CD14-positive monocyte (primary cell): ENCODE measurements at regions not wholly inside any gene's neighbourhood (a gene's known extent, or its start where the extent isn't known, plus 50 kb on each side); places are given as distances from the start of the nearest gene placed in this dataset.

Experiments
- DNase-seq, 3 donors: peaks; one replicate each; pipeline ENCODE4 v3.0.0-alpha.2; 2011 to 2022
- H2AFZ ChIP-seq: 2 replicates; pipeline ENCODE4 v1.6.0; 2012; ENCODE audit warnings: mild to moderate bottlenecking, low read depth, low read length, inconsistent platforms; ENCODE audit not compliant: insufficient read depth, poor library complexity, severe bottlenecking
- H3K27ac ChIP-seq, 2 donors: 1 replicate in 1 of 2; 2 replicates in 1 of 2; pipeline ENCODE4 v1.5.1; 2012 to 2013; ENCODE audit warnings: low read length in 2 of 2, control low read depth in 1 of 2, inconsistent platforms in 1 of 2, low read depth in 1 of 2, mild to moderate bottlenecking in 1 of 2
- H3K27me3 ChIP-seq, 2 donors: one replicate each; pipeline versions ENCODE4 v1.6.0 to v1.6.1; 2011 to 2013; ENCODE audit warnings: low read length in 2 of 2; ENCODE audit not compliant: control insufficient read depth in 2 of 2, insufficient read depth in 2 of 2
- H3K36me3 ChIP-seq, 2 donors: replicated peaks in 1 of 2; 1 replicate in 1 of 2; 2 replicates in 1 of 2; pipeline versions ENCODE4 v1.5.1 to v1.6.1; 2012 to 2013; ENCODE audit warnings: low read length in 2 of 2, control low read depth in 1 of 2, inconsistent platforms in 1 of 2, mild to moderate bottlenecking in 1 of 2; ENCODE audit not compliant: insufficient read depth in 2 of 2, control insufficient read depth in 1 of 2
- H3K4me1 ChIP-seq, 2 donors: 1 replicate in 1 of 2; 2 replicates in 1 of 2; pipeline versions ENCODE4 v1.5.1 to v1.6.1; 2012 to 2013; ENCODE audit warnings: low read length in 2 of 2, control low read depth in 1 of 2, inconsistent platforms in 1 of 2, mild to moderate bottlenecking in 1 of 2, moderate library complexity in 1 of 2; ENCODE audit not compliant: insufficient read depth in 2 of 2, control insufficient read depth in 1 of 2
- H3K4me2 ChIP-seq: replicated peaks from 2 replicates; pipeline ENCODE3; 2012; ENCODE audit warnings: low read length, moderate library complexity, mild to moderate bottlenecking; ENCODE audit not compliant: poor library complexity, severe bottlenecking; ENCODE audit errors: extremely low read depth
- H3K4me3 ChIP-seq, 3 experiments: fragments of 200-600 bp in 1 of 3; sonication (generic) in 1 of 3; replicated peaks in 1 of 3; 1 replicate in 2 of 3; 2 replicates in 1 of 3; pipeline ENCODE4 v1.5.1; 2011 to 2013; ENCODE audit warnings: low read length in 3 of 3, mild to moderate bottlenecking in 3 of 3, control low read depth in 2 of 3, low read depth in 2 of 3, inconsistent platforms in 1 of 3, moderate library complexity in 1 of 3
- H3K79me2 ChIP-seq: 2 replicates; pipeline ENCODE4 v1.6.0; 2012; ENCODE audit warnings: mild to moderate bottlenecking, control low read depth, inconsistent platforms, low read length, moderate library complexity; ENCODE audit not compliant: insufficient read depth
- H3K9ac ChIP-seq: 2 replicates; pipeline ENCODE4 v1.6.0; 2017; ENCODE audit warnings: low read length, mild to moderate bottlenecking; ENCODE audit not compliant: insufficient read depth, poor library complexity, severe bottlenecking
- H3K9me3 ChIP-seq, 2 donors: replicated peaks in 1 of 2; 1 replicate in 1 of 2; 2 replicates in 1 of 2; pipeline versions ENCODE4 v1.5.1 to v1.6.1; 2012 to 2013; ENCODE audit warnings: low read length in 2 of 2, control low read depth in 1 of 2; ENCODE audit not compliant: control insufficient read depth in 1 of 2, insufficient read depth in 1 of 2
- H4K20me1 ChIP-seq: 2 replicates; pipeline ENCODE4 v1.6.0; 2012; ENCODE audit warnings: mild to moderate bottlenecking, low read length, control low read depth, moderate library complexity; ENCODE audit not compliant: insufficient read depth
- H3K27ac Mint-ChIP-seq, 7 donors: one replicate each; pipeline ENCODE4 v1.8.0; 2020; ENCODE audit warnings: mild to moderate bottlenecking in 7 of 7, mixed read lengths in 7 of 7, moderate library complexity in 6 of 7, inconsistent platforms in 2 of 7
- H3K27me3 Mint-ChIP-seq, 3 donors: one replicate each; pipeline ENCODE4 v1.8.0; 2021 to 2022; ENCODE audit warnings: low read depth in 3 of 3, mild to moderate bottlenecking in 3 of 3, mixed read lengths in 3 of 3, moderate library complexity in 3 of 3, inconsistent platforms in 1 of 3
- H3K36me3 Mint-ChIP-seq, 2 donors: one replicate each; pipeline ENCODE4 v1.8.0; 2020; ENCODE audit warnings: mixed read lengths in 2 of 2, inconsistent platforms in 1 of 2, mild to moderate bottlenecking in 1 of 2
- H3K4me1 Mint-ChIP-seq: one replicate; pipeline ENCODE4 v1.8.0; 2020; ENCODE audit warnings: mild to moderate bottlenecking, mixed read lengths
- H3K4me3 Mint-ChIP-seq, 2 donors: one replicate each; pipeline ENCODE4 v1.8.0; 2020; ENCODE audit warnings: mild to moderate bottlenecking in 2 of 2, mixed read lengths in 2 of 2, moderate library complexity in 1 of 2
- H3K9me3 Mint-ChIP-seq, 7 donors: one replicate each; pipeline ENCODE4 v1.8.0; 2020 to 2022; ENCODE audit warnings: mixed read lengths in 7 of 7, mild to moderate bottlenecking in 6 of 7, moderate library complexity in 6 of 7, inconsistent platforms in 2 of 7
- WGBS: methylation state at CpG from one replicate; pipeline ENCODE4 v1.1.5; 2013; ENCODE audit warnings: missing lambda C conversion rate; ENCODE audit not compliant: insufficient coverage; 5-methylcytosine and 5-hydroxymethylcytosine counted together
- intact Hi-C, 2 donors: fragments of 100-400 bp; cut with micrococcal nuclease; formaldehyde crosslinking; loops; one replicate each; pipeline versions ENCODE4 v1.15.0 to v1.15.1; 2023
- TF ChIP-seq, protein P1 (sequence below): fragments of 200-600 bp; IDR thresholded peaks from one replicate; pipeline ENCODE4 v1.8.0; 2022; ENCODE audit warnings: antibody characterized with exemption, mild to moderate bottlenecking

DNA sequence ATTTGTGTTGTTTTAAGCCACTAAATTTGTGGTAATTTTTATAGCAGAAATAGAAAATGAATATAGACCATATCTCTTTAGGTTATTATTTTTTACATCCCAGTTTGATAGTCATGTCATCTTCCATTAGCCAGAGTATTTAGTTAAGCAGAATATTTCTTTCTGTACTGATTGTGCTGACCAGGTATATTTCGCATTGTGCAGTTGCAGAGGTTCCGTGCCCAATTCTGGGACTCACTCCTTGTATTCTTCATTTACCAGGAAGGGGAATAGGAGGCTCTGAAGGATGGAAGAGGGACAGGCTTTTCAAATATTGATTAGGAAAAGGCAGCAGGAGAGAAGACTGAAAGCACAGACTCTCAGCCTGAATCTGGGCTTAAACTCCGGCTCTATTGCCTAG lies 217.8 kb downstream of the AKAP7 start:
- TF ChIP-seq, protein P1, sequence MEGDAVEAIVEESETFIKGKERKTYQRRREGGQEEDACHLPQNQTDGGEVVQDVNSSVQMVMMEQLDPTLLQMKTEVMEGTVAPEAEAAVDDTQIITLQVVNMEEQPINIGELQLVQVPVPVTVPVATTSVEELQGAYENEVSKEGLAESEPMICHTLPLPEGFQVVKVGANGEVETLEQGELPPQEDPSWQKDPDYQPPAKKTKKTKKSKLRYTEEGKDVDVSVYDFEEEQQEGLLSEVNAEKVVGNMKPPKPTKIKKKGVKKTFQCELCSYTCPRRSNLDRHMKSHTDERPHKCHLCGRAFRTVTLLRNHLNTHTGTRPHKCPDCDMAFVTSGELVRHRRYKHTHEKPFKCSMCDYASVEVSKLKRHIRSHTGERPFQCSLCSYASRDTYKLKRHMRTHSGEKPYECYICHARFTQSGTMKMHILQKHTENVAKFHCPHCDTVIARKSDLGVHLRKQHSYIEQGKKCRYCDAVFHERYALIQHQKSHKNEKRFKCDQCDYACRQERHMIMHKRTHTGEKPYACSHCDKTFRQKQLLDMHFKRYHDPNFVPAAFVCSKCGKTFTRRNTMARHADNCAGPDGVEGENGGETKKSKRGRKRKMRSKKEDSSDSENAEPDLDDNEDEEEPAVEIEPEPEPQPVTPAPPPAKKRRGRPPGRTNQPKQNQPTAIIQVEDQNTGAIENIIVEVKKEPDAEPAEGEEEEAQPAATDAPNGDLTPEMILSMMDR = no peak
- Mint-ChIP-seq H3K27ac (no peak overlapping the region), H3K36me3 (no peaks in the 10 kb centered on the region), H3K4me3 (no peak overlapping the region), H3K9me3 (peaks cover 0 to 4% (median 2%) of the 10 kb centered on the region in 7 donors), H3K4me1 (peaks cover 9% of the 10 kb centered on the region), H3K27me3 (peaks cover 0 to 3% (median 0%) of the 10 kb centered on the region in 3 donors)
- intact Hi-C loops = no loop called here
- 100% methylated on average over 1 of the region's 3 CpGs for WGBS
- Histone ChIP-seq H3K9me3 (no peaks in the 10 kb centered on the region), H3K9ac (no peak overlapping the region), H2AFZ (no peak overlapping the region), H3K4me2 (no peak overlapping the region), H3K27me3 (no peaks in the 10 kb centered on the region), H3K79me2 (no peaks in the 10 kb centered on the region), H3K36me3 (no peaks in the 10 kb centered on the region), H3K27ac (no peak overlapping the region), H3K4me3 (no peak overlapping the region), H4K20me1 (no peaks in the 10 kb centered on the region), H3K4me1 (no peaks in the 10 kb centered on the region)
- DNase-seq = no peak

DNA sequence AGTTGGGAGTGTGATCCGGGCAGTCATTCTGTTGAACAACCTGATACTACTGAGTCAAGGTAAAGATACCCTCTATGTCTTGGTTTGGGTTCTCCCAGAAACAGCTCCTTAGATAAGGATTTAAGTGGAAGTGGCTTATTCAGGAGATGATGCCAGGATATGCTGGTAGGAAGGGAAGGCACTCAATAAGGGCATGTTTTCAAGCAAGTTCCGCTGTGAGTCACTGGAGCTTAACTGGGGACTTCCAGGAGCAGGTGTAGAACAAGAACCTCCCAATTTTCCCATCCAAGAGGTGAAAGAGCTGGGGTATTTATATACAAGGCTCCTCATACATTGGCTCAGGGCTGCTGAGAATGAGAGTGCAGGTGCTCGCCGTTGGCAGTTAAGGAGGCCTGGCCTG lies 218.6 kb downstream of the AKAP7 start:
- no peaks in the 10 kb centered on the region for H3K4me1 ChIP-seq
- Mint-ChIP-seq H3K27ac (no peak overlapping the region), H3K27me3 (peaks cover 0 to 3% (median 0%) of the 10 kb centered on the region in 3 donors), H3K36me3 (no peaks in the 10 kb centered on the region), H3K4me1 (peaks cover 3% of the 10 kb centered on the region), H3K9me3 (peaks cover 0 to 4% (median 2%) of the 10 kb centered on the region in 7 donors), H3K4me3 (no peak overlapping the region)
- H4K20me1 ChIP-seq = no peaks in the 10 kb centered on the region
- H3K4me3 ChIP-seq = no peak overlapping the region
- no peak overlapping the region for H2AFZ ChIP-seq
- no peak overlapping the region for H3K27ac ChIP-seq
- intact Hi-C loops = no loop called here
- DNase-seq = no peak
- no peaks in the 10 kb centered on the region for H3K9me3 ChIP-seq
- TF ChIP-seq, protein P1 = no peak
- no peaks in the 10 kb centered on the region for H3K27me3 ChIP-seq
- WGBS = 86% methylated on average over 1 of the region's 4 CpGs
- H3K79me2 ChIP-seq = no peaks in the 10 kb centered on the region
- H3K36me3 ChIP-seq = no peaks in the 10 kb centered on the region
- no peak overlapping the region for H3K4me2 ChIP-seq
- H3K9ac ChIP-seq = no peak overlapping the region
